Hypothalamus (tissue), 51 donors: ENCODE measurements at regions not wholly inside any gene's neighbourhood (a gene's known extent, or its start where the extent isn't known, plus 50 kb on each side); places are given as distances from the start of the nearest gene placed in this dataset.

Experiments
- DNase-seq, 51 donors: peaks; one replicate each; lab custom pipeline; 2025; lab: John Stamatoyannopoulos, UW

DNA sequence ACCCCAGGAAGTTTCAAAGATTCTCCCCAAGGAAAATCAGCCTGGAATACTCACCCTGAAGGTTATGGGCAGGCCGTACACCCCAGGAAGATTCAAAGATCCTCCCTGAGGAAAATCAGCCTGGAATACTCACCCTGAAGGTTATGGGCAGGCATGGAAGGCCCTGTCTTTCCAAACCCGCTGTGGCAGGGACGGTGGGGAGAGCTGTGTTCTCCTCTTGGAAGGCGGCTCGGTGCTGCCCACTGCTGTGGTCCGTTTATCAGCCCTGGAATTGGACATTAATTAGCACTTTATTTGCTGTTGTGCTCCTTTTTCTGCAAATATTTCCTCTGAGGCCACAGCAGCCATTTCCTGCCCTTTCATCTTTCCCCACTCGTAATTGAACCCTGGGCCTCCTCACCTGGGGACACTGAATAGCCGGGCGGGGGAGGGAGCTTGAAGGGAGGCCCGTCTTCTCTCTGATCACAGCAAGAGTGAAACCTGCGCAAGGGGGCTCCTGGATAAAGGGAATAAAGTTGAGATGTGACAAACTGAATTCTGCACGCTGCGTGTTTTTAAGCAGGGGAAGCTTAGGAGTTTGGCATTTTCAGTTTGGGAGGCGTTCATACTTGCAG, 308.7 kb upstream of the SALL3 start:
- no peak for DNase-seq

DNA sequence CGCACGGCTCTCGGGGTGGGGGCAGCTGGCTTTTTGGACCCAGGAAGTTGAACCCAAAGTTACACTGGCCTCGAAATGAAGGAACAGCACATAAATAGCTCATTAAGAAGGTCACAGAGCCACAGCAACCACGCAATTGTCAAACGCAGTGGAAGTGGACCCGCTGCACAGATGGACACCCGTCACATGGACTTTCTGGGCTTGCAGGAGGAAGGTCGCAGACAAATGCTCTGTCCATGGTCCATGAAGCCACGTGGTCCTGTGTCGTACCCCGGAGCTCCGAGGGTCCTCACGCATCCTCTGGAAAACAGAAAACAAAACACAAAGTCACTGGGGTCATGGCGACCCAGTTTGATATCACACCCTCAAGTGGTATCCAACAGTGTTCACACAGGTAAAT, 308.1 kb upstream of the SALL3 start:
- DNase-seq, result no peak

DNA sequence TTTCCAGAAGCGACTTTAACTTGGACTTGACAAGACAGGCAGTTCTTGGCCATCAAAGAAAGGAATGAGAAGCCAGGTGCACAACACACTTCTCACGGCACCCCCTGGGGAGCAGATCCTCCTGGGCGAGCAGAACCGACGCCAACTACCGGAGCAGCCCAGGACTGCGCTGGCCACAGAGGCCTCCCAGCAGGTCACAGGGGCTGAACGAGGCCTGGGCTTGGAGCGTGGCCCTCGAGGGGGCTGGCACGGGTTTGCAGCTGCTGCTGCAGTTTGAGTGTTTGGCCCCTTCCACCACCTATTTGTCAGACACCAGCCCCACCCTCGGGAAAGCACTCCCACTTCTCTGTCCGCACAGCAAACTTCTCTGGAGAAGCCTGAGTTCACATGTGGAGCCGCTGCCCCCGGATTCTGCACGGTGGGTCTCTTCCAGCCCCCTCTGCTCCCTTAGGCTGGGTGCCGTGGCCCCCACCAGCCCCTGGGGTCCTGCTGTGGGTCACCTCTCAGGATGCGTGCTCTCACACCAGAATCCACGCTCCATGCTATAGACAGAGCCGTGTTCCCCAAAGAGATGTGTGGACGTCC, 306.7 kb upstream of the SALL3 start:
- no peak for DNase-seq

- DNase-seq, result no peak
Measured at GRCh38 chr18:78673516-78674321, 305.9 kb upstream of the SALL3 start.

- no peak for DNase-seq
Measured at GRCh38 chr18:78675231-78675630, 304.4 kb upstream of the SALL3 start.

- no peak for DNase-seq
Measured at GRCh38 chr18:78676622-78677482, 302.8 kb upstream of the SALL3 start.

DNA sequence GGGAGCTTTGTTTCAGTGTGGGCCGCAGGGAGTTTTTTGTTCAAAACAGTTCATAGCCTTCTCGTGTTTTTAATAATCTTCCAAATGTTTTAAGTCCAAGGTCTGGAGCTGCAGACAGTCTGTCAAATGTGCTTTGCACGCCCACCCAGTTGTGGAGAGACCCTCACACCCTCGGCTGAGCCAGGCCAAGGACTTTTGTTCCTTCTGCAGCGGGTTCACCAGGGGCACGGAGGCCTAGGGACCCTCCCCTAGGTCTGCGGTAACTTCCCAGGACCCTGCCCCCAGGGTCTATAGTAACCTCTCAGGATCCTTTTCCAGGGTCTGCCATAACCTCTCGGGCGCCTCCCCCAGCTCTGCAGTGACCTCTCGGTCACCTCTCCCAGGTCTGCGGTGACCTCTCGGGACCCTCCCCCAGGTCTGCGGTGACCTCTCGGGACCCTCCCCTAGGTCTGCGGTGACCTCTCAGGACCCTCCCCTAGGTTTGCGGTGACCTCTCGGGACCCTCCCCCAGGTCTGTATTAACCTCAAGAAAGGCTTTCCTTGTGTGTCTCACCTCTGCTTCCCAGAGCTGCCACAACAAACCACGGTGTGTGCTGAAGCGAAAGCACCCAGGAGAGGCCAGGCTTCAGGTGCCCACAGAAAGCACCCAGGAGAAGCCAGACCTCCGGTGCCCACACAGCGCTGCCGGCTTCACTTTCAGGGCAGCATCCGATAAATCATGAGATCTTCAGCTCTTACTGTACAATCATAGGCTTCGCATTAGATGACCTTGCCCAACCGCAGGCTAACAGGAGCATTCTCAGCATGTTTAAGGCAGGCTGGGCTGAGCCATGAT, 301.9 kb upstream of the SALL3 start:
- DNase-seq, result no peak

- DNase-seq, result no peak
Measured at GRCh38 chr18:78678318-78678695, 301.3 kb upstream of the SALL3 start.

DNA sequence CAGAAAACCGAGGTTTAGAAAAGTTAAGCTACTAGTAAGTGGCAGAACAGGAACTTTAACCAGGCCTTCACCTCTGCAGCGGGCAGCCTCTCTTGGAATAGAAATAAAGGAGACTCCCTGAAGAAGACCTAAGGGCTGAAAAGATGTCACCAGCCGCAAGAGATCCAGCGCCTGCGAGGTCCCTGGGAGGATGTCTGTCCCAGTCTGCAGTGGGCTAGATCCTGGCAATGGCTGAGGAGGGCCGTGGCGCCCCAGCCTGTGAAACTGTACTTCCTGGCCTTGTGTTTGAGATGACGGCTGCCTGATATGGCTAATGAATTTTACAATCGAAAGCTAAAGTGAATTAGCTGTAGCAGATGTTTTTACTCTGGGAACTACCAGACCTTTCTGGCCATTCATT, 300.6 kb upstream of the SALL3 start:
- DNase-seq, result no peak

DNA sequence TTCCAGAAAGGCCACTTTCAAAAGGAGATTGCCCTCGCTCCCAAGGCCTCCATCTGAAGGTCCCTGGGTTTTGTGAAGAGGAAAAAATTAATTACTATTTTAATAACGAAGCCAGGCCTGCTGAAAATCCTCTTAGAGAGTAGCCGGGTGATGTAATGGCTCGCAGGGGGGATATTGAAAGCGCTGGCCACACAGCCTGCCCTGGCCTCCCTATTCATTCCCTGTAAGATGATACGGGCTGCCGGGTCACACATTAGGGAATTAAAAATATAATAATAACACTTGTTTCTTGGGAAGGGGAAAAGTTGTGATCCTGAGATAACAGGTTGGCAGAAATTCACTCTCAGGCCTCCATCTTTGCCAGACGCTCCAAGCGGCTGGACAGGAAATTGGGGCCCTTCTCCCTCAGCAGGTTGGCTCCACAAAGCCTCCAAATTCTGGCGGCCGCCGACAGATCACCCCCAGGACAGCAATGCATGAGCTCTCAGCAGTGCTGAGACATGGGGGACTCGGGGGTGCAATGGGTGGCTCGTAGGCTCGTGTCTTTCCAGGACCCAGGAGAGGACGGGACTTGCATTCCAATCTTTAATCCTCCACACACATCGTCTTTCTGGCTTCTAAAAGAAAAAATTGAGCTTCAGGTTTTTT, 299.9 kb upstream of the SALL3 start:
- DNase-seq, result no peak

DNA sequence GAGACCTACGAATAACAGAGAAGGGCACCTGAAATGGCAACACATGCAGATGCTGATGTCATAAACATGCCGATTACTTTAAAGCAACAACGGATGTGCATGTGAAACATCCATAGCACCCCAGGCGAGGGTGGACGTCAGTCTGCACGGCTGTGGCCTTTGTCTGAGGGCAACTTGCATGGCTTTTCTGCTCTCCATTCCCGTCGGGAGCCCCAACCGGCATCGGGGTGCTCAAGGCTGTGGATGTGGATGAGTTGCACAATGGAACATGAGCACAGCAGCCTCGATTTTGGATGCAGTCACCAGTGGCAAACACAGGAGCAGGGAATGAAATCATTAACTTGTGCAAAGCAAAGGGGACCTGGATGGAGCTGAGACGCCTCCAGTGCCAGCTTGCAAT, 298.2 kb upstream of the SALL3 start:
- DNase-seq, result no peak

DNA sequence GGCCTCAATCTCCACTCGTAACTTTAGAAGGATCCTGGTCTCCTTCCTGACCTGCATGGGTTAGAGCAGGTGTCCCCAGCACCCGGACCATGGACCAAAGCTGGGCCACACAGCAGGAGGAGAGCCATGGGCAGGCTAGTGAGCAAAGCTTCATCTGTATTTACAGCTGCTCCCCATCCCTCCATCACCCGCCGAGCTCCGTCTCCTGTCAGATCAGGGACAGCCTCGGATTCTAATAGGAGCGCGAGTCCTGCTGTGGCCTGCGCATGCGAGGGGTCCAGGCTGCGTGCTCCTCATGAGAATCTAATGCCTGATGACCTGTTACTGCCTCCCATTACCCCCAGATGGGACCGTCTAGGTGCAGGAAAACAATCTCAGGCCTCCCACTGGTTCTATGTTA, 297.7 kb upstream of the SALL3 start:
- no peak for DNase-seq

- no peak for DNase-seq
Measured at GRCh38 chr18:78682716-78683115, 296.9 kb upstream of the SALL3 start.

GRCh38 chr18:78683191-78684010, 296.2 kb upstream of the SALL3 start:
- DNase-seq, result no peak

- DNase-seq, result no peak
Measured at GRCh38 chr18:78685250-78685979, 294.2 kb upstream of the SALL3 start.

GRCh38 chr18:78685980-78686530, 293.6 kb upstream of the SALL3 start:
- DNase-seq, result no peak

DNA sequence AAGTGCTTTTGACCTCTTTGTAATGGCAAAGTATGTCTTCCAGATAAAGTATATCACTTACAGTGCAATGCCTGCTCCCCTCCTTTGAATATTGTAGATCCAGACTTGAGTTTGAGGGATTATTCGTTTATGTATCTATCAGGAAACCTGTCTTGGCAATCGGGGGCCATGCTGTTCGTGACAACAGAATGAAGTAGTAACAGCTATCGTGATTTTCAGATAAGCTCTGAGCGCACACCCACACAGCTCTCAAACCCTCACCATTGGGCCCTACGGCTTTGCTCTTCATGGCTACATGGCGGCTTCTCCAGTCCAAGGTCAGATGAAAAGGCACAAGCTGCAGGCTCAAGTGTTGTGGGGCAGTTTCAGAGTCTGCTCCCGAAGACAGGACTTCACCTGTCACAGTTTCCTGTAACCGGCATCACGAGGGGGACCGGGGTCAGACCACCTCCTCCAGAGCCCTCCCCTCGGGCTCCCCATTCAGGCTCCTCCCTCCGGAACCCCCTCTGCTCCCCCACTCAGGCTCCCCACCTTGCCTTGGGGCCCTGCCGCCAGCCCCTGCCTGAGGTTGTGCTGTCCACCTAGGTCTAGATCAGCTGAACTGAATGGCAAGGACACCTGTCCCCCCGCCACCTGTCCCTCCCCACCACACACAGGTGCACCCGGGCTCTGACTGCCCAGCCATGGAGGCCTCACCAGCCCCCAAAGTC, 292.5 kb upstream of the SALL3 start:
- no peak for DNase-seq
